ENCODE measurements at regions not wholly inside any gene's neighbourhood (a gene's known extent, or its start where the extent isn't known, plus 50 kb on each side); places are given as distances from the start of the nearest gene placed in this dataset.
"Not testable (repeated sequence)": the region's sequence is repeated elsewhere in the genome, so short reads cannot be mapped to it uniquely, and the experiment has no call there.

GRCh38 chr5:86981898-86982297 lies 285.8 kb upstream of the RASA1 start:
- no peak for DNase-seq

GRCh38 chr5:86983208-86983607 lies 284.5 kb upstream of the RASA1 start:
- DNase-seq: no peak

GRCh38 chr5:86986837-86987236 lies 280.8 kb upstream of the RASA1 start:
- no peak for DNase-seq

- no peak for DNase-seq
Measured at GRCh38 chr5:86997516-86997915, 270.2 kb upstream of the RASA1 start.

- no peak for DNase-seq
Measured at GRCh38 chr5:86999951-87000350, 267.7 kb upstream of the RASA1 start.

- no peak for DNase-seq
Measured at GRCh38 chr5:87002485-87002884, 265.2 kb upstream of the RASA1 start.

GRCh38 chr5:87004101-87004500 lies 263.6 kb upstream of the RASA1 start:
- DNase-seq: no peak

- DNase-seq: no peak
Measured at GRCh38 chr5:87007737-87008136, 259.9 kb upstream of the RASA1 start.

GRCh38 chr5:87008751-87009560 lies 258.7 kb upstream of the RASA1 start:
- DNase-seq: no peak

- DNase-seq: no peak
Measured at GRCh38 chr5:87010736-87011135, 256.9 kb upstream of the RASA1 start.

GRCh38 chr5:87015901-87016300 lies 251.8 kb upstream of the RASA1 start:
- no peak for DNase-seq

GRCh38 chr5:87020099-87020934 lies 247.4 kb upstream of the RASA1 start:
- DNase-seq: peak; percentile 46

GRCh38 chr5:87022415-87022814 lies 245.3 kb upstream of the RASA1 start:
- DNase-seq: no peak

- DNase-seq: no peak
Measured at GRCh38 chr5:87027570-87027969, 240.1 kb upstream of the RASA1 start.

- DNase-seq: no peak
Measured at GRCh38 chr5:87029951-87030350, 237.7 kb upstream of the RASA1 start.

- DNase-seq: no peak
Measured at GRCh38 chr5:87030699-87031098, 237.0 kb upstream of the RASA1 start.

GRCh38 chr5:87034557-87034956 lies 233.1 kb upstream of the RASA1 start:
- no peak for DNase-seq

GRCh38 chr5:87042554-87042953 lies 225.1 kb upstream of the RASA1 start:
- no peak for DNase-seq

GRCh38 chr5:87048156-87048555 lies 219.5 kb upstream of the RASA1 start:
- no peak for DNase-seq

- not testable (repeated sequence) for DNase-seq
Measured at GRCh38 chr5:87049012-87049411, 218.7 kb upstream of the RASA1 start.

- no peak for DNase-seq
Measured at GRCh38 chr5:87051502-87052113, 216.1 kb upstream of the RASA1 start.

- no peak for DNase-seq
Measured at GRCh38 chr5:87053146-87053545, 214.5 kb upstream of the RASA1 start.

- no peak for DNase-seq
Measured at GRCh38 chr5:87054821-87055220, 212.9 kb upstream of the RASA1 start.

GRCh38 chr5:87061046-87061445 lies 206.6 kb upstream of the RASA1 start:
- DNase-seq: no peak

Measured in CD4-positive, alpha-beta T cell treated with Interleukin-4 for 4 hours (primary cell).